HEK293 (cell line): ENCODE measurements at regions not wholly inside any gene's neighbourhood (a gene's known extent, or its start where the extent isn't known, plus 50 kb on each side); places are given as distances from the start of the nearest gene placed in this dataset.

Experiments used
- CTCF ChIP-seq: fragments of 450-650 bp; formaldehyde crosslinking; IDR thresholded peaks from 2 replicates; pipeline ENCODE4 v1.5.1; 2016; ENCODE audit warnings: missing biosample characterization, missing genetic modification characterization
- GLIS2 ChIP-seq: fragments of 450-650 bp; formaldehyde crosslinking; IDR thresholded peaks from 2 replicates; pipeline ENCODE4 v1.5.1; 2016; ENCODE audit warnings: missing biosample characterization, missing genetic modification characterization
- HOXD13 ChIP-seq: sonication (generic); formaldehyde crosslinking; IDR thresholded peaks from 2 replicates; pipeline ENCODE4 v1.8.0; 2022; ENCODE audit warnings: missing genetic modification reagents, borderline replicate concordance
- OSR2 ChIP-seq: fragments of 450-650 bp; formaldehyde crosslinking; IDR thresholded peaks from 2 replicates; pipeline ENCODE4 v1.5.1; 2016; ENCODE audit warnings: missing biosample characterization, missing genetic modification characterization
- PBX3 ChIP-seq: sonication (generic); formaldehyde crosslinking; IDR thresholded peaks from 2 replicates; pipeline ENCODE4 v1.8.1; 2022; ENCODE audit warnings: mild to moderate bottlenecking, moderate library complexity, missing genetic modification reagents
- SP2 ChIP-seq: fragments of 450-650 bp; formaldehyde crosslinking; IDR thresholded peaks from 2 replicates; pipeline ENCODE4 v1.5.1; 2016; ENCODE audit warnings: missing biosample characterization, missing genetic modification characterization
- ZNF138 ChIP-seq: fragments of 450-650 bp; formaldehyde crosslinking; IDR thresholded peaks from 2 replicates; pipeline ENCODE4 v1.5.1; 2016; ENCODE audit warnings: missing biosample characterization, missing genetic modification characterization, borderline replicate concordance
- ZNF146 ChIP-seq: fragments of 450-650 bp; formaldehyde crosslinking; IDR thresholded peaks from 2 replicates; pipeline ENCODE4 v1.5.1; 2016; ENCODE audit warnings: missing biosample characterization, missing genetic modification characterization
- ZNF184 ChIP-seq: fragments of 450-650 bp; IDR thresholded peaks from 2 replicates; pipeline ENCODE4 v1.5.1; 2018; ENCODE audit warnings: missing biosample characterization, mild to moderate bottlenecking, missing genetic modification characterization
- ZNF274 ChIP-seq, 2 experiments: fragments of 200-500 bp in 1 of 2; fragments of 450-650 bp in 1 of 2; sonication (Bioruptor generic) in 1 of 2; formaldehyde crosslinking in 1 of 2; IDR thresholded peaks; 2 replicates each; pipeline versions ENCODE4 v1.5.1 to v1.6.1; 2014 to 2016; ENCODE audit warnings: borderline replicate concordance in 1 of 2, inconsistent platforms in 1 of 2, low read length in 1 of 2, missing biosample characterization in 1 of 2, missing genetic modification characterization in 1 of 2
- ZNF398 ChIP-seq: fragments of 450-650 bp; formaldehyde crosslinking; IDR thresholded peaks from 2 replicates; pipeline ENCODE4 v1.5.1; 2017; ENCODE audit warnings: missing biosample characterization, missing genetic modification characterization
- ZNF510 ChIP-seq: fragments of 450-650 bp; formaldehyde crosslinking; IDR thresholded peaks from 2 replicates; pipeline ENCODE4 v1.5.1; 2018; ENCODE audit warnings: mild to moderate bottlenecking, missing genetic modification characterization, missing biosample characterization; ENCODE audit not compliant: insufficient replicate concordance
- ZNF639 ChIP-seq: fragments of 450-650 bp; formaldehyde crosslinking; IDR thresholded peaks from 2 replicates; pipeline ENCODE4 v1.5.1; 2016; ENCODE audit warnings: missing biosample characterization, missing genetic modification characterization
- ZSCAN18 ChIP-seq: fragments of 450-650 bp; formaldehyde crosslinking; IDR thresholded peaks from 2 replicates; pipeline ENCODE4 v1.5.1; 2016; ENCODE audit warnings: missing biosample characterization, missing genetic modification characterization

GRCh38 chr6:4447639-4448330, 312.4 kb upstream of the ECI2 start:
- no peak for TF ChIP-seq ZNF274 (IDR thresholded peaks at IDR 0.05; ENCODE audit: low read length)
- no peak for TF ChIP-seq ZNF274 (tag by site-specific recombination; IDR thresholded peaks at IDR 0.05; ENCODE audit: borderline replicate concordance)
- TF ChIP-seq SP2 (tag by site-specific recombination), result no peak
- no peak for TF ChIP-seq CTCF (tag by site-specific recombination)
- no peak for TF ChIP-seq ZNF639 (tag by site-specific recombination)
- no peak for TF ChIP-seq ZNF184 (tag by site-specific recombination)
- TF ChIP-seq PBX3 (CRISPR knock-in tag), result no peak
- no peak for TF ChIP-seq ZNF146 (tag by site-specific recombination)
- no peak for TF ChIP-seq GLIS2
- TF ChIP-seq ZSCAN18, result no peak
- no peak for TF ChIP-seq HOXD13
- TF ChIP-seq ZNF398 (tag by site-specific recombination), result no peak
- no peak for TF ChIP-seq ZNF510 (tag by site-specific recombination)
- no peak for TF ChIP-seq ZNF138
- TF ChIP-seq OSR2 (tag by site-specific recombination), result no peak
